KBM-7 (cell line): ENCODE measurements at regions not wholly inside any gene's neighbourhood (a gene's known extent, or its start where the extent isn't known, plus 50 kb on each side); places are given as distances from the start of the nearest gene placed in this dataset.

Experiments
- DNase-seq: peaks from one replicate; pipeline ENCODE4 v3.0.0-alpha.2; 2015
- in situ Hi-C: fragments of 300-500 bp; cut with MboI; formaldehyde crosslinking; loops from 2 replicates; pipeline ENCODE4 v1.14.3; 2020; ENCODE audit warnings: low sequenced_read_pairs, low pct_unique_long_range_greater_than_20kb, mixed read lengths

- in situ Hi-C loops = no loop called here
- no peak for DNase-seq
Measured at GRCh38 chr2:207316906-207317305, 151.2 kb upstream of the KLF7 start.

GRCh38 chr2:207317378-207317984 lies 151.7 kb upstream of the KLF7 start:
- in situ Hi-C loops = no loop called here
- no peak for DNase-seq

- DNase-seq = no peak
- in situ Hi-C loops = no loop called here
Measured at GRCh38 chr2:207318181-207318628, 152.5 kb upstream of the KLF7 start.

- DNase-seq = no peak
- in situ Hi-C loops = no loop called here
Measured at GRCh38 chr2:207319316-207319715, 153.6 kb upstream of the KLF7 start.

GRCh38 chr2:207320381-207321159 lies 154.8 kb upstream of the KLF7 start:
- DNase-seq = no peak
- in situ Hi-C loops = no loop called here

- in situ Hi-C loops = no loop called here
- DNase-seq = no peak
Measured at GRCh38 chr2:207321514-207321913, 155.8 kb upstream of the KLF7 start.

GRCh38 chr2:207324001-207324400 lies 158.3 kb upstream of the KLF7 start:
- no peak for DNase-seq
- in situ Hi-C loops = no loop called here

- no peak for DNase-seq
- in situ Hi-C loops = no loop called here
Measured at GRCh38 chr2:207327513-207327912, 161.8 kb upstream of the KLF7 start.

- in situ Hi-C loops = no loop called here
Measured at GRCh38 chr2:207328944-207329386, 163.2 kb upstream of the KLF7 start.

GRCh38 chr2:207330912-207331311 lies 165.2 kb upstream of the KLF7 start:
- DNase-seq = no peak
- in situ Hi-C loops = no loop called here

More at GRCh38 chr2:207328944-207329386, 163.2 kb upstream of the KLF7 start:
- DNase-seq = no peak

GRCh38 chr2:207331674-207332073 lies 165.9 kb upstream of the KLF7 start:
- DNase-seq = no peak
- in situ Hi-C loops = no loop called here

- in situ Hi-C loops = no loop called here
- peak; percentile 6 for DNase-seq
Measured at GRCh38 chr2:207332480-207333212, 166.9 kb upstream of the KLF7 start.

GRCh38 chr2:207333599-207334300 lies 168.0 kb upstream of the KLF7 start:
- DNase-seq = no peak
- in situ Hi-C loops = no loop called here

- in situ Hi-C loops = no loop called here
- DNase-seq = no peak
Measured at GRCh38 chr2:207334301-207334623, 168.5 kb upstream of the KLF7 start.

- no peak for DNase-seq
- in situ Hi-C loops = no loop called here
Measured at GRCh38 chr2:207334624-207335371, 169.1 kb upstream of the KLF7 start.

- DNase-seq = peak; percentile 11
- in situ Hi-C loops = no loop called here
Measured at GRCh38 chr2:207337234-207338219, 171.8 kb upstream of the KLF7 start.

- in situ Hi-C loops = no loop called here
- DNase-seq = no peak
Measured at GRCh38 chr2:207338220-207338607, 172.5 kb upstream of the KLF7 start.

- DNase-seq = no peak
- in situ Hi-C loops = no loop called here
Measured at GRCh38 chr2:207338610-207339009, 172.9 kb upstream of the KLF7 start.
